HG03521 (cell line): ENCODE measurements at regions not wholly inside any gene's neighbourhood (a gene's known extent, or its start where the extent isn't known, plus 50 kb on each side); places are given as distances from the start of the nearest gene placed in this dataset.
"Not testable (repeated sequence)": the region's sequence is repeated elsewhere in the genome, so short reads cannot be mapped to it uniquely, and the experiment has no call there.

Experiments used
- ATAC-seq: cut with Tn5 transposase; IDR thresholded peaks from one replicate; pipeline ENCODE4 v1.9.1; 2021; ENCODE audit warnings: mild to moderate bottlenecking, moderate library complexity; ENCODE audit not compliant: unreplicated experiment

- not testable (repeated sequence) for ATAC-seq
Measured at GRCh38 chr6:28621268-28621667, 95.6 kb downstream of the GPX5 start.

GRCh38 chr6:28623242-28623641 lies 97.6 kb downstream of the GPX5 start:
- not testable (repeated sequence) for ATAC-seq

- not testable (repeated sequence) for ATAC-seq
Measured at GRCh38 chr6:28626386-28626785, 100.7 kb downstream of the GPX5 start.

- ATAC-seq = no peak
Measured at GRCh38 chr6:28632326-28632851, 106.7 kb downstream of the GPX5 start.

GRCh38 chr6:28633445-28634215 lies 107.9 kb downstream of the GPX5 start:
- no peak for ATAC-seq

- no peak for ATAC-seq
Measured at GRCh38 chr6:28634411-28634760, 108.7 kb downstream of the GPX5 start.

- no peak for ATAC-seq
Measured at GRCh38 chr6:28634761-28635546, 109.3 kb downstream of the GPX5 start.

GRCh38 chr6:28635547-28636158 lies 110.0 kb downstream of the GPX5 start:
- ATAC-seq = no peak

GRCh38 chr6:28638787-28639430 lies 113.2 kb downstream of the GPX5 start:
- ATAC-seq = no peak

GRCh38 chr6:28639445-28640290 lies 114.0 kb downstream of the GPX5 start:
- ATAC-seq = not testable (repeated sequence)

GRCh38 chr6:28643017-28643740 lies 117.5 kb downstream of the GPX5 start:
- no peak for ATAC-seq

GRCh38 chr6:28646650-28647049 lies 121.0 kb downstream of the GPX5 start:
- no peak for ATAC-seq

- no peak for ATAC-seq
Measured at GRCh38 chr6:28648035-28648877, 122.6 kb downstream of the GPX5 start.

GRCh38 chr6:28648878-28649375 lies 123.2 kb downstream of the GPX5 start:
- ATAC-seq = no peak

GRCh38 chr6:28651161-28651560 lies 125.5 kb downstream of the GPX5 start:
- ATAC-seq = no peak

GRCh38 chr6:28653876-28654275 lies 128.2 kb downstream of the GPX5 start:
- no peak for ATAC-seq

GRCh38 chr6:28655164-28655563 lies 129.5 kb downstream of the GPX5 start:
- ATAC-seq = no peak

GRCh38 chr6:28656715-28657114 lies 131.0 kb downstream of the GPX5 start:
- ATAC-seq = no peak
